ENCODE measurements at regions not wholly inside any gene's neighbourhood (a gene's known extent, or its start where the extent isn't known, plus 50 kb on each side); places are given as distances from the start of the nearest gene placed in this dataset.

- Histone ChIP-seq H3K9me3 (ENCODE audit: control insufficient read depth, low read depth, low read length) (no peaks in the 10 kb centered on the region), H2AFZ (ENCODE audit: control insufficient read depth, low read length) (no peak overlapping the region), H3K9ac (ENCODE audit: control insufficient read depth, extremely low read depth, insufficient read depth, low read length) (no peak overlapping the region), H3K27me3 (ENCODE audit: control insufficient read depth, extremely low read depth, insufficient read depth, low read length) (peaks cover 8% of the 10 kb centered on the region), H3K79me2 (ENCODE audit: control insufficient read depth, insufficient read depth, low read length) (no peaks in the 10 kb centered on the region), H4K20me1 (ENCODE audit: control insufficient read depth, extremely low read depth, insufficient read depth, low read length) (no peaks in the 10 kb centered on the region), H3K4me1 (ENCODE audit: control insufficient read depth, extremely low read depth, insufficient read depth, low read length) (no peaks in the 10 kb centered on the region), H3K27ac (ENCODE audit: control insufficient read depth, insufficient read depth, low read length) (no peak overlapping the region), H3K4me3 (ENCODE audit: control insufficient read depth in 2 of 3, extremely low read depth in 1 of 3, insufficient read depth in 2 of 3, low read depth in 1 of 3, low read length in 3 of 3) (no peak overlapping the region), H3K9me1 (ENCODE audit: control insufficient read depth, extremely low read depth, insufficient read depth, low read length) (no peaks in the 10 kb centered on the region), H3K36me3 (ENCODE audit: control insufficient read depth in 2 of 2, extremely low read depth in 1 of 2, insufficient read depth in 2 of 2, low read length in 2 of 2) (no peaks in the 10 kb centered on the region), H3K4me2 (ENCODE audit: control insufficient read depth, extremely low read depth, insufficient read depth, low read depth, low read length) (no peak overlapping the region)
- TF ChIP-seq CTCF (optimal IDR thresholded peaks at IDR 0.05 in 1 of 3, IDR thresholded peaks at IDR 0.05 in 1 of 3, conservative IDR thresholded peaks at IDR 0.05 in 1 of 3; ENCODE audit: extremely low read depth in 1 of 3, insufficient read depth in 2 of 3, low read length in 3 of 3) (no peak), EZH2 (IDR thresholded peaks at IDR 0.05; ENCODE audit: low read length) (no peak)
- DNase-seq (ENCODE audit: low read depth, low spot score), result no peak
- no peak for FAIRE-seq
- dilution Hi-C loops (cut with MboI; ENCODE audit: extremely low pct_ligation_motif_present, low sequenced_read_pairs), result no loop called here
These were observed 365.0 kb downstream of the MIAT start for GRCh38 chr22:27022274-27022895.

- Histone ChIP-seq H2AFZ (ENCODE audit: control insufficient read depth, low read length) (no peak overlapping the region), H3K27ac (ENCODE audit: control insufficient read depth, insufficient read depth, low read length) (no peak overlapping the region), H3K79me2 (ENCODE audit: control insufficient read depth, insufficient read depth, low read length) (no peaks in the 10 kb centered on the region), H3K4me2 (ENCODE audit: control insufficient read depth, extremely low read depth, insufficient read depth, low read depth, low read length) (no peak overlapping the region), H3K9me1 (ENCODE audit: control insufficient read depth, extremely low read depth, insufficient read depth, low read length) (no peaks in the 10 kb centered on the region), H3K4me1 (ENCODE audit: control insufficient read depth, extremely low read depth, insufficient read depth, low read length) (no peaks in the 10 kb centered on the region), H3K27me3 (ENCODE audit: control insufficient read depth, extremely low read depth, insufficient read depth, low read length) (peaks cover 8% of the 10 kb centered on the region), H3K4me3 (ENCODE audit: control insufficient read depth in 2 of 3, extremely low read depth in 1 of 3, insufficient read depth in 2 of 3, low read depth in 1 of 3, low read length in 3 of 3) (no peak overlapping the region), H4K20me1 (ENCODE audit: control insufficient read depth, extremely low read depth, insufficient read depth, low read length) (no peaks in the 10 kb centered on the region), H3K9me3 (ENCODE audit: control insufficient read depth, low read depth, low read length) (no peaks in the 10 kb centered on the region), H3K9ac (ENCODE audit: control insufficient read depth, extremely low read depth, insufficient read depth, low read length) (no peak overlapping the region), H3K36me3 (ENCODE audit: control insufficient read depth in 2 of 2, extremely low read depth in 1 of 2, insufficient read depth in 2 of 2, low read length in 2 of 2) (no peaks in the 10 kb centered on the region)
- dilution Hi-C loops (cut with MboI; ENCODE audit: extremely low pct_ligation_motif_present, low sequenced_read_pairs), result no loop called here
- no peak for FAIRE-seq
- TF ChIP-seq CTCF (optimal IDR thresholded peaks at IDR 0.05 in 1 of 3, IDR thresholded peaks at IDR 0.05 in 1 of 3, conservative IDR thresholded peaks at IDR 0.05 in 1 of 3; ENCODE audit: extremely low read depth in 1 of 3, insufficient read depth in 2 of 3, low read length in 3 of 3) (no peak), EZH2 (IDR thresholded peaks at IDR 0.05; ENCODE audit: low read length) (no peak)
- DNase-seq (ENCODE audit: low read depth, low spot score), result no peak
These were observed 365.5 kb downstream of the MIAT start for GRCh38 chr22:27022896-27023361.

All from keratinocyte (primary cell).